WERI-Rb-1 (cell line): ENCODE measurements at regions not wholly inside any gene's neighbourhood (a gene's known extent, or its start where the extent isn't known, plus 50 kb on each side); places are given as distances from the start of the nearest gene placed in this dataset.

Source experiments
- DNase-seq: peaks from one replicate; pipeline ENCODE4 v3.0.0-alpha.2; 2020
- H3K27ac ChIP-seq: fragments of 250-450 bp; sonication (Bioruptor Pico); 2 replicates; pipeline ENCODE4 v1.5.1; 2020; ENCODE audit warnings: mild to moderate bottlenecking, moderate library complexity
- H3K27me3 ChIP-seq: fragments of 250-450 bp; sonication (Bioruptor Pico); 2 replicates; pipeline ENCODE4 v1.5.1; 2021; ENCODE audit warnings: mild to moderate bottlenecking, low read depth, moderate library complexity; ENCODE audit not compliant: insufficient read depth, severe bottlenecking
- H3K36me3 ChIP-seq: fragments of 250-450 bp; sonication (Bioruptor Pico); 2 replicates; pipeline ENCODE4 v1.5.1; 2020; ENCODE audit warnings: mild to moderate bottlenecking, moderate library complexity
- H3K4me3 ChIP-seq: 2 replicates; pipeline ENCODE4 v1.5.1; 2011; ENCODE audit warnings: low read depth, mild to moderate bottlenecking, control low read depth, low read length
- H3K9me3 ChIP-seq: fragments of 250-450 bp; sonication (Bioruptor Pico); 2 replicates; pipeline ENCODE4 v1.5.1; 2021; ENCODE audit warnings: mild to moderate bottlenecking, moderate library complexity; ENCODE audit not compliant: severe bottlenecking
- CTCF ChIP-seq: IDR thresholded peaks from 2 replicates; pipeline ENCODE4 v1.5.1; 2011; ENCODE audit warnings: low read depth, mild to moderate bottlenecking, control low read depth, inconsistent platforms, low read length

GRCh38 chr7:148935451-148935850 is 51.4 kb upstream of the EZH2 start:
- H3K36me3 ChIP-seq, result no peaks in the 10 kb centered on the region
- H3K27ac ChIP-seq, result no peak overlapping the region
- no peak for DNase-seq
- no peaks in the 10 kb centered on the region for H3K9me3 ChIP-seq
- no peak overlapping the region for H3K4me3 ChIP-seq
- no peaks in the 10 kb centered on the region for H3K27me3 ChIP-seq
- no peak for TF ChIP-seq CTCF
